Fibroblast of skin of right quadriceps (primary cell): ENCODE measurements at regions not wholly inside any gene's neighbourhood (a gene's known extent, or its start where the extent isn't known, plus 50 kb on each side); places are given as distances from the start of the nearest gene placed in this dataset.
"Not testable (repeated sequence)": the region's sequence is repeated elsewhere in the genome, so short reads cannot be mapped to it uniquely, and the experiment has no call there.

Experiments used
- DNase-seq: peaks from one replicate; pipeline ENCODE4 v3.0.0-alpha.2; 2013

DNA sequence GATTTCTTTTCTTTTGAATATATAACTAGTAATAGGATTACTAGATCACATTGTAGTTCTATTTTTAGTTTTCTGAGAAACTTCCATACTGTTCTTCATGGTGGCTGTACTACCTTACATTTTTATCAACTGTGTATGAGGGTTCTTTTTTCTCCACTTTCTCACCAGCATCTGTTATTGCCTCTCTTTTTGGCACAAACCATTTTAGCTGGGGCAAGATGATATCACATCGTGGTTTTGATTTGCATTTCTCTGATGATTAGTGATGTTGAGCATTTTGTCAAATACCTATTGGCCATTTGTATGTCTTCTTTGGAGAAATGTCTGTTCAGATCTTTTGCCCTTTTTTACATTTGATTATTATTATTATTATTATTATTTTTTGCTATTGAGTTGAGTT, 86.1 kb upstream of the TCF21 start:
- DNase-seq, result peak; percentile 45

DNA sequence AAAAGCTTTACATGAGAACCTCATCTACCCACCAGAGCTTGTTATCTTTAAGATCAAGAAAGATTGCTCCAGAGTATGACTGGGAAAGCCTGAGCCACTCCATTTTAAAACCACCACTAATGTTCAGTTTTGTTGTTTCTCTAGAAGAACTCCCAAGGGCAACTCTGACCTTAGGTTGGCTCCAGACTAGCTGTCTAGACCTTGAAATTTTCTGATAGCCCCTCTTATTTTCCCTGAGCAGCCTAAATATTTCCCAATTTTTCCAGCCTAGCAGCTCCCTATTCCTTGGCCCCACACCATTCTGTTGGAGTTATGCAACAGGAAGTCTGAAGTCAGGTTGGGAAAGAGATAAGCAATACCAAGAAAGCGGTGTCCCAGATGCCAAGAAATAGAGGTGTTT, 84.6 kb upstream of the TCF21 start:
- DNase-seq, result peak; percentile 54

DNA sequence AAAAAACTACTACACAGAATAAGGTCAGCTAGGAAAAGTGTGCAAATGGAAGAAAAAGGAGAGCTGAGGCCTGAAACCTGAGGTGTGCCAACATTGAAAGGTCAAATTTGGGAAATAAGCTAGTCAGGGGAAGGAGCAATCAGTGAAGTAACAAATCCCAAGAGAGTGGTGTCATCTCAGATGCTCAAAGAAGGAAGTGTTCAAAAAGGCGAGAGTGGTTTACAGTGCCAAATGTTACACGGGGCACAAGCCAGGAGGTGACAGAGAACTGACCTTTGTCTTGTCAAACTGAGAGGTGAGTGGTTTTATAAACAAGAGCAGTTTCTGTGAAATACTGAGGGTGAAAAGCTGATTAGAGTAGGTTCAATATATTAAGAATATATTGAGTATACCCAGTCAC, 83.0 kb upstream of the TCF21 start:
- no peak for DNase-seq

DNA sequence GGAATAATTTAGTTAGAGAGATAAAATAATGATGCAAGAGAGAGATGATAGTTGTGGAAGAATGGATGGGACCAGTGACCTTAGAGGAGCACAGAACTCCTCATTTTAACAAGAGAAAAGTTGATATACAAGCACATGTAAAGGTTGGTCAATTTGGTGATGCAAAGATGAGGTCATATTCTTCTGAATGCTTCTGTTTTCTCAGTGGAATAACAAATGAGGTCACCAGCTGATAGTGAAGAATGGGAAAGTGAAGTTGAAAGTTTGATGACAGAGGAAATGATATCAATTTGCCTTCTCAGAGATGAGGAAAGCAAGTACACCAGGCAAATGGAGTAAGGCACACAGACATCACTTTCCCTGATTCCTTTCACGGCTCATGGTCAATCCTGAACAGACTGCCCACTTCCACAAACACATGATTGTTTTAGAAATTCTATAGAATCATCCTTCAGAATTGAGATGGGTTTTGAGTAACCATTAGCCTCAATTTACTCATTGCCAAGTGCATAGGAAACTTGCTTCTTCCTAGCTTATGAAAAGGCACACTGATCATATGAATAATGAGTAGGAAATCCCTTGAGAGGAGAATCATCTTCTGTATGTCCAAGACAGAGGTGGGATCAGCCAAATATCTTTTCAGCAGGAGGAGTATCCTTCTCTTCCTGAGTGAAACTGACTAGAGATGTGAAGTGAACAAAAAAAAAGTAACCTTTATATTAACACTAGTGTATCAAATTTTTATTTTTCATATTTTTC, 82.4 kb upstream of the TCF21 start:
- DNase-seq, result peak; percentile 24

DNA sequence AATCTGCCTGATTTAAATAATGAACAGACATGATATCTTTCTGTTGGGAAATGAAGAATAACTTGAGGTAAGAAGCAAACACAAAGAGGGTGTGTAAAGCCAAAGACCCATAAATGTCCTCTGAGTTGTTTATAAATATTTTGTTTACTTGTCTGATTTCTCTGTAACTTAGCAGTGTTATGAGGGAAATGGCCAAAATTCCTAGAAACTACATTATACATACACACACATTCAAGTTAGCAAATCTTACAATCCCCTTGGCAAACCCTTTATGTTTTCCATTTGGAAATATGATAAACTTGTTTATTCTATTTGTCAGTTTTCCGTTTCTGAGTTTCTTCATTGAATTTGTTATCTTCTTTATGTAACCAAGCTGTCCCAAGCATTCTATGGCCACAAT, 81.4 kb upstream of the TCF21 start:
- DNase-seq, result no peak

DNA sequence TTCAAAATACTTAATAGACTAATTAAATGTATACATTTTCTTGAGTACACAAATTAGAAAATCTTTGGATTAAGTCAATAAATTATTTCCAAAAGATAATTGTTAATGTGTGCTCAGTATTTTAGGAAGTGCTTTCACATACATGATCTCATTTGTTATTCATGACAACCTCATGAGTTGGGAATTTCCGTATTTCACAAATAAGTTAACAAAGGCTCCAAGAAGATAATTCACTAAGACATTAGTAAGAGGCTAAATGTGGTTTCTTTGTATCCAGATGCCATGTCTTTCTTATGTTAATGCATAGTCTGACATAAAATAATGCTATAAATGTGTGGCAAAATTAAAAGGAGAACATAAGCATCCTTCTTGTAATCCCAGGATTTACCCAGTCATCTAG, 79.5 kb upstream of the TCF21 start:
- DNase-seq, result peak; percentile 69

DNA sequence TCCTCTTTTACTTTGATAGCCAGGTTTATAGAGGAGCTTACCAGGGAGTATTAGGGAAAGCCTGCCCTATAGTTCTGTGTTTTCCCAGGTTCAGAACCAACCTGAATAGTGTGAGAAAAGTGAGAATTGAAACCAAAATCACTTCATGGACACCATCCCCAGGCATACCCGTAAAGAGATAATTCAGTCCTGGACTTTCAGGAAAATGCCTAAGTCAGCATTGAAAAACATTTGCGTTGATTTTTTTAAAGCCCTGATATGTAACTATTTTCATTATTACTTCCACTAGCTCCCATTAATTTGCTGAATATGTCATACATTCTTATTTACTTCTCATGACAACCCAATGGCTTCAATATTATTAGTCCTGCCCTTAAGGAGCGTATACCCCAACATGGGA, 77.4 kb upstream of the TCF21 start:
- no peak for DNase-seq

DNA sequence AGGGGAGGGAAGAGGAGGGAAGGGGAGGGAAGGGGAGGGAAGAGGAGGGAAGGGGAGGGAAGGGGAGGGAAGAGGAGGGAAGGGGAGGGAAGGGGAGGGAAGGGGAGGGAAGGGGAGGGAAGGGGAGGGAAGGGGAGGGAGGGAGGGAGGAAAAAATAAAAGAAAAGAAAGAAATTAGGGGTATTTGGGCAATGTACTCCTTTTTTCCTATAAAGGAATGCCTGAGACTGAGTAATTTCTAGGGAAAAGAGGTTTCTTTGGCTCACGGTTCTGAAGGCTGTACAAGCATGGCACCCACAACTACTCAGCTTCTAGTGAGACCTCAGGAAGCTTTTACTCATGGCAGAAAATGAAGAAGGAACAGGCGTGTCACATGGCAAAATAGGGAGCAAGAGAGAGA, 76.5 kb upstream of the TCF21 start:
- DNase-seq, result not testable (repeated sequence)

DNA sequence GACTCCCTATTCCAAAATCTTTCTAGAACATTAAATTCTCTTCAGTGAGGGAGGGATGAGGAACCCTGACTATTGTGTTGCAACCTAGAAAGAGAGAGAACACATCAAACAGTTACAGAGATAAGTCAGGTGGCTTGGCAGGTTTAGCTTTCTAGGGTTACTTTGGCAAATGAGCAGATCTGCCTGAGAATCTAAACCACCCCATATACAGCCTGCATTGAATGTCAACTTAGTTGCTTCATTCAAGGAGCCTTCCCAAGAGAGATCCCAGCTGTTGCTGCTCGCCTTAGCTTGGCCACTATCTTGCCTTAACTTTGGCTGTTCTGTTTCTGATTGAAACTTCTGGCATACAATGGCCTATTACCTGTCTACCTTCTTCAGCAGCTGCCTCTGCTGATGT, 74.7 kb upstream of the TCF21 start:
- no peak for DNase-seq

DNA sequence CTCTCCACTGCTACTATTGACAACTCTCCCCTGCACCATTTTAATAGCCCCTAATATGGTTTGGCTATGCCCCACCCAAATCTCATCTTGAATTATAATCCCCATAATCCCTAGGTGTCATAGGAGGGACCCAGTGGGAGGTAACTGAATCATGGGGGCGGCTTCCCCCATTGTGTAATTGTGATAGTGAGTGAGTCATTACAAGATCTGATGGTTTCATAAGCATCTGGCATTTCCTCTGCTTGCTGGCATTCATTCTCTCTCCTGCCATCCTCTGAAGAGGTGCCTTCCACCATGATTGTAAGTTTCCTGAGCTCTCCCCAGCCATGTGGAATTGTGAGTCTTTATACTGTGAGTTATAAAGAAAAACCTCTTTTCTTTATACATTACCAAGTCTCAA, 74.1 kb upstream of the TCF21 start:
- DNase-seq, result peak; percentile 64

DNA sequence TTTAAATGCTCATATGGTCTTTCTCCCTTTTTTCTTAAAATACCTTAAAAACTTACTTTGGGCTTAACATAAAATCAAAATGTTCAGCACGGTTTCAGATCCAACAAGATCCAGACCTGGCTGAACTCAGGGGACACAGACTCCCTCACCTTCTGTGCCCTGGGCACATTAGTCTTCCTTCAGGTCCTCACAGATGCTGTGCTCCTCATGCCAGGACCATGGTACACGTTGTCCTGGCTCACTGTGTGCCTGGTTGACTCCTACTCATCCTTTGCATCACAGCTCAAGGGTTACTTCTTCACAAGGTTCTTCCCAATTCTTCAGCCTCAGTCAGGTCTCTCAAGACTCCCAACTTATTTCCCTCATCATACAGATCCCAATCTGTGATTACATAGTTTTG, 73.6 kb upstream of the TCF21 start:
- DNase-seq, result no peak

DNA sequence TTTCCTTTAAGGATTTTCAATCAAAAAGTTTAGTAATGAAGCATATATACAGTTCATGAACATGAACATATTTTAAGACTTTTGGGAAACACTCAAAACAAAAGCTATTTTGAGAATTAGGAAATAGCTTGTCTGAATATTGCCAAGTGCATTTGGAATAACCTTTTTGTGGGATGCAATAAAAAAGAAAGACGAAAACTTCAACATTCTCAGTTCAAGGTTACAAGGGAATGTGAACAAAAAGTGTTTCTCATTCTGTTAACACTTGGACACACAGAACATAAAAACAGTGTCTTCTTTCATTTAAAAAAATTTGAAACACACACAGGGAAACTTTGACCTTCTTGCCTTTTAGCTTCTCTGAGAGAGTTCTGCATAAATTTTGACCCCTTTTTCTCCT, 72.7 kb upstream of the TCF21 start:
- no peak for DNase-seq

DNA sequence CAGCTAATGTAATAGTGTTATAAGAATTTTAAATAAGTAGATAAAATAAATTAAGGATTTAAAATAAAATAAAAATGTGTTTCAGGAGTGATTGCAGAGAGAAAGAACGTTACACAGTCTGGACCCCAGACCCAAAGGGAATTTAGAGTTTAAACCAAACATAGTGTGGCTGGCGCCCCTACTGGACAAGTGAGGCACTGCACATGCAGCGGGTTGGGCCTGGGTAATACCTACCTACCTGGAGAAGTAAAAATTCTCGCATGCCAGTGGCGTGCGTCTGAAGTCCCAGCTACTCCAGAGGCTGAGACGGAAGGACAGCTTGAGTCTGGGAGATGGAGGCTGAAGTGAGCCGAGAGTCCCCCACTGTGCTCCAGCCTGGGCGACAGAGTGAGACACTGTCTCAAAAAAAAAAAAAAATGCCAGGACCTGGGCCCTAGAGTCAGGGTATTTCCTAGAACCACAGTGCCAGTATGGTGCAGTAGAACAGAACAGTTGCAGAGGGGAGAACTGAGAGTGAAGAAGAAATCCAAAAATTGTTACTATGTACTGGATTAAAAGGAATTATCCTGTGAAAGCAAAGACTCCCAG, 71.4 kb upstream of the TCF21 start:
- DNase-seq, result no peak

DNA sequence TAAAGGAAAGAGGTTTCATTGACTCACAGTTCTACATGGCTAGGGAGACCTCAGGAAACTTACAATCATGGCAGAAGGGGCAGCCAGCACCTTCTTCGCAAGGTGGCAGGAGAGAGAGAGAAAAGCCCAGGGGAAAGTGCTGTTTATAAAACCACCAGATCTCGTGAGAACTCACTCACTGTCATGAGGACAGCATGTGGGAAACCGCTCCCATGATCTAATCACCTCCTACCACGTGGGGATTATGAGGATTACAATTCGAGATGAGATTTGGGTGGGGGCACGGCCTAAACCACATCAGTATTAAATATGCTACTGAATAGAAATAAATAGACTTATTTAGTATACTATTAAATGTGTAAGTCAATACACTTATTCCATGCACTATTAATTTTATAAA, 70.6 kb upstream of the TCF21 start:
- no peak for DNase-seq

DNA sequence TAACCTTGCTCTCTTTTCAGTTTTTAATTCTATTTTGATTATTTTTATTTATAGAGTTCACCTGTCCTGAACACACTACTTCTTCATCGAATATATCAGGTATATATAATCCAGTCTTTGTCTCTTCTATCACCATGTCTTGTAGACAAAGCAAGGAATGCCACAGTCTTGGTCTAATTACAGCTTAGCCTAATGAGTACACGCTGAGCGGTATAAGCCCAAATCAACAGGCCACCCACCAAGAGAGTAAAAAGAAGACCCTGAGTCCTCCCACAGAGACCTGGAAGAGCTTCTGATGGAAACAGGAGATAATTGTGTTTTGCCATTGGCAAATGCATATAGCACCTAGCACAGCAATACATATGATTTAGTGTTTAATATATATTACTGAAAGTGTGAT, 68.7 kb upstream of the TCF21 start:
- no peak for DNase-seq

DNA sequence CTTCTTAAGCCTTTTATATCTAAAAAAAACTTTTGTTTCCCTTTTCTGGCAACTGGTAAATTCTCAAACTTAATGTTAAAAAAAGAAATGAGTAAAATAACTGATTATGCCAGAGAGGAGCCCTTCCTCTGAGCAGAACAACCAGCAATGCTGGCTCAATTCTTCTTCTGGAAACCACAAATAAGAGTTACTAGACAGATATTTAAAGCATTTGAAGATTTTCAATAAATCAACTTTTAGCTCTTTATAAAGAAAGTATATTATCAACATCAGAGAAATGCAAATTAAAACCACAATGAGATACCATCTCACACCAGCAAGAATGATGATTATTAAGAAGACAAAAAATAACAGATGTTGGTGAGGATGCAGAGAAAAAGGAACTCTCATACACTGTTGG, 61.1 kb upstream of the TCF21 start:
- peak; percentile 47 for DNase-seq

DNA sequence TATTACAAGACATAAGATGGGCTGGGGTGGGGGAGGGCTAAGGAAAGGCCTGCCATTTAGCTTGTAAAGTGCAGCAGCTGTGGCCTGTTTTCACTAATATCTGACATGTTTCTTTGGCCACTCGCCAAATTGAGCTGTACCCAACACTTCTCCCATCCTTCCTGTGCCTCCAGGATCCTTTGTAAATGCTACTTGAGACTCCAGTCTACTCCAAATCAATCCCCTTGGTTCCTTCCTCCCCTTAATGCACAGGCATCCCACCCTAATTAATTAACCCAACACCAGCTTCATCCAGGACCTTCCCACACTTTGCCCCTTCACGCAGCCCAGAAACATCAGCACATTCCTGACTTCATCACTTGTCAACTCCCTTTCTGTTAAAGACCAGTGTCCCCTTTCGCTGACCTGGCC, 55.0 kb upstream of the TCF21 start:
- peak; percentile 13 for DNase-seq

DNA sequence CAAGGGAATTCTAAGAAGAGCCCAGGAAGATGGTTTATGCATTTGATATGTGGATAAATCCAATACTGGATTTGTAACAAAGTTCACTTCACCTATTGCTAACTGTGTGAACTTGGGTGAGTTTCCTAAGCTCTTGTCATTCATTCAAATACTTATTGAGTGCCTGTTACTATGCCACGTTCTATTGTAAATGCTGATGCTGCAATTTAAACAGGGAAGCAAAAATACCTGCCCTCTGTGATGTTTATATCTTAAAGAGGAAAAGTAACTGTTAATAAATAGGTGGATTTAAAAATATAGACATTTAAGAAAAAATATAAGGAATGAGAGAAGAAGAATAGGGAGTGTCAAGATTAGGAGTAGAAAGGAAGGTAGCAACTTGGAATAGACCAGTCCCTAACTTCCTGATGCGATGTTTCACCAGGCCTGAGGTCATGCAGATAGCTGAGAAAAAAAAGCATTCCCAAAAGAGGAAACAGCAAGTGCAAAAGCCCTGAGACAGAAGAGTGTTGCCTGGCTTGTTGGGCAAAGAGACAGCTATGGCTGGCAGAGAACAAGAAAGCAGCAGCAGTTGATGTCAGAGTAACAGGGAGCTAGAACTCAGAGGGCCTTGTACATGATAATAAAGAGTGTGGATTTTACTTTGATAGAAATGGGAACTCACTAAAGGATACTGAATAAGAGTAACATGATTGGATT, 54.3 kb upstream of the TCF21 start:
- DNase-seq, result no peak

DNA sequence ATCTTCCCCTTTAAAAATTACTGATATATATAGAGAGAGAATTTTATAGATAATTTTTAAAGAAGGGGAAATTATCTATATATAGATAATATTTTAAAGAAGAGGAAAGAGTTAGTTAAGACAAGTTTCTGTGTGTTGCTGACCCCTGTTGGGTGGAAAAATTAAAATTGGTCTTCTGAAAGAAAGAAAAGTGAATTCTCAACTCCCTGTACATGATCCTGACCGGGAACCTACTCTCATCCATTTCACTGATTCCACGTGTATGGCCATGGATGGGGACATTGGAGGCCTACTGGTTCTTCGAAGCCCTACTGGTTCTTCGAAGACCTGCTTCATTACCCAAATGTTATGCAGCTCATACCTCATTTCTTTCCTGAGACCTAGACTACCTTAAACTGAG, 53.0 kb upstream of the TCF21 start:
- no peak for DNase-seq

DNA sequence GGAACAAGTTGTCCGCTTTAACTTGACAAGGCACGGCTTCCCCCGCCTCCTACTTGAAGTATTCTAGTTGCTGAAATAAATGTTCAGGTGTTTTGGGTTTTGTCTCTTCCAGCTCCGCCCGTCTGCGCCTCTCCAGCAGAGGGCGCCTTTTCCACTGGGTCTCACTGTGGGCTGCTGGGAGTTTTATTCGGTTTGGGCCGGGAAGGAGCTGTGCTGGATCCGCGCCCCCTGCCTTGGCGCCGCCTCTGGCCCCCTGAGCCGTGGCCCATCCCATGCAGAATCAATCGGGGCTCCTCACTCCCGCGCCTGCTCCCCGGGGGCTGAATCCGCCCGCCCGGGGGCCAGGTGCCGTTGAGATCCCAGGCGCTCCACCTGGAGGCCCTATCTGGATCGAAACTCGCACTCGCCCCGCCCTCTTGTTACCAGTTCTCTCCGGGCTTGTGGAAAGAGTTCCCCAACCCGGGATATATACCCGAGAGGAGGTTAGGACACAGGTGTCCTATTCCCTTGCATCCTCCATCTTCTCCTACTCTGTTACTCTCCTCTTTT, 51.0 kb upstream of the TCF21 start:
- peak; percentile 18 for DNase-seq
